Astrocyte of the spinal cord (primary cell): ENCODE measurements at regions not wholly inside any gene's neighbourhood (a gene's known extent, or its start where the extent isn't known, plus 50 kb on each side); places are given as distances from the start of the nearest gene placed in this dataset.
A peak's percentile ranks its signal among the peaks of the same experiment; 100 is the strongest.

Experiments
- DNase-seq: peaks from one replicate; pipeline ENCODE4 v3.0.0; 2011; ENCODE audit warnings: low read depth, low spot score
- H3K4me3 ChIP-seq: 2 replicates; pipeline ENCODE4 v1.5.1; 2011; ENCODE audit warnings: low read depth, mild to moderate bottlenecking, low read length, moderate library complexity
- in situ Hi-C: cut with HindIII; loops from 2 replicates; pipeline ENCODE4 v1.10.0; 2017; ENCODE audit warnings: low sequenced_read_pairs
- TF ChIP-seq, protein P1 (sequence below): IDR thresholded peaks from 2 replicates; pipeline ENCODE4 v1.5.1; 2012; ENCODE audit warnings: low read depth, mild to moderate bottlenecking, low read length, inconsistent platforms

DNA sequence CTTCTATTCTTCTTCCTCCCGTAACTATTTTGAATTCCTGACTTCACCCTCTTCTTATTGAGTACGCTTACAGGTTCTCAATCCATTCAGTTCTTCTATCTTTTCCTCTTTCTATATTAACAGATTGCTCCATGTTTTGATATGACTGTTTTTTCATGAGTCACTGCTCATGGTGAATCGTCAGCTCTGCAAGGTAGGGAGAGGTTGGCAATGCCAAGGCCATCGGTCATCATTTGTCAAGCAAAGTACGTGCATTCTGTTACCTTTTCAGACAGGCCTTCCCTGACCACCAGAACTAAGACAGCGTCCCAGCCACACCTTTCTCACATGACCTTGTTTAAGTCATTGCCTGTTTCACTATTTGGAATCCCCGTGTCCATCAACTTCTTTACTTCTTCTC, 1001.9 kb upstream of the SORCS1 start:
- DNase-seq = no peak
- TF ChIP-seq, protein P1, sequence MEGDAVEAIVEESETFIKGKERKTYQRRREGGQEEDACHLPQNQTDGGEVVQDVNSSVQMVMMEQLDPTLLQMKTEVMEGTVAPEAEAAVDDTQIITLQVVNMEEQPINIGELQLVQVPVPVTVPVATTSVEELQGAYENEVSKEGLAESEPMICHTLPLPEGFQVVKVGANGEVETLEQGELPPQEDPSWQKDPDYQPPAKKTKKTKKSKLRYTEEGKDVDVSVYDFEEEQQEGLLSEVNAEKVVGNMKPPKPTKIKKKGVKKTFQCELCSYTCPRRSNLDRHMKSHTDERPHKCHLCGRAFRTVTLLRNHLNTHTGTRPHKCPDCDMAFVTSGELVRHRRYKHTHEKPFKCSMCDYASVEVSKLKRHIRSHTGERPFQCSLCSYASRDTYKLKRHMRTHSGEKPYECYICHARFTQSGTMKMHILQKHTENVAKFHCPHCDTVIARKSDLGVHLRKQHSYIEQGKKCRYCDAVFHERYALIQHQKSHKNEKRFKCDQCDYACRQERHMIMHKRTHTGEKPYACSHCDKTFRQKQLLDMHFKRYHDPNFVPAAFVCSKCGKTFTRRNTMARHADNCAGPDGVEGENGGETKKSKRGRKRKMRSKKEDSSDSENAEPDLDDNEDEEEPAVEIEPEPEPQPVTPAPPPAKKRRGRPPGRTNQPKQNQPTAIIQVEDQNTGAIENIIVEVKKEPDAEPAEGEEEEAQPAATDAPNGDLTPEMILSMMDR = no peak
- H3K4me3 ChIP-seq = no peak overlapping the region
- in situ Hi-C loops = no loop called here

DNA sequence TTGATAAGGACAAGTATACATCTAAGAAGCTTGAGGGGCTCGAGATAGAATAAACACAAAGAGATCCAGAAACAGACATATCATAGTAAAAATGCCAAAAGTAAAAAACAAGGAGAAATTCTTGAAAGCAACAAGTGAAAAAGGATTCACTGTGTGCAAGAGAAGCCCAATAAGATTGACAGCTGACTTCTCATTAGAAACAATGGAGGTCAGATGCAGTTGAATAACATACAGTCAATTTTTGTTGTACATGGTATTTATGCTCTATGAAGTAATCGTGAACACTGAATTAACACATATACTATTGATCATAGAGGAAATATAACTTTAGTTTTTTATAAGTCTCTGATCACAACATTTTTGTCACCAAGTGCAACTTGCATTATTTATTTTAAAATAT, 982.8 kb upstream of the SORCS1 start:
- H3K4me3 ChIP-seq = no peak overlapping the region
- in situ Hi-C loops = no loop called here
- TF ChIP-seq, protein P1 = no peak
- DNase-seq = no peak

DNA sequence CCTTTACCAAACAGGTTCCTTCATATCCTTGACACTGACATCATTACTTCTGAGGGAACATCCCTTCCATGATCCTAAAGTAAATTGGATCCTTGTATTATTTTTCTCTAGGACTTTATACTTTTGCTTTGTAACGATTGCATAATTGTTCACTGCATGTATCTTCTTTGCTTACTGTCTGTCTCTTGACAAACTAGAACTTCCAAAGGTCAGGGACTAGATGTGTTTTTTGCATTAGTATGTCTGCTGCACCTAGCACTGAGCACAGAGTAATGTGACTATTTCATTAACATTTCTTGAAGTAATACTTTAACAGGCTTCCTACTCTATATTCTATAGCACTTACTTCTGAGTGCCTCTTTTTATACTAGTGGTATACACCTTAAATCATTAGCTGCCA, 976.6 kb upstream of the SORCS1 start:
- in situ Hi-C loops = no loop called here
- no peak for DNase-seq
- H3K4me3 ChIP-seq = no peak overlapping the region
- TF ChIP-seq, protein P1 = no peak

GRCh38 chr10:108132303-108132702, 967.8 kb upstream of the SORCS1 start:
- no peak for DNase-seq
- TF ChIP-seq, protein P1 = no peak
- in situ Hi-C loops = no loop called here
- no peak overlapping the region for H3K4me3 ChIP-seq

DNA sequence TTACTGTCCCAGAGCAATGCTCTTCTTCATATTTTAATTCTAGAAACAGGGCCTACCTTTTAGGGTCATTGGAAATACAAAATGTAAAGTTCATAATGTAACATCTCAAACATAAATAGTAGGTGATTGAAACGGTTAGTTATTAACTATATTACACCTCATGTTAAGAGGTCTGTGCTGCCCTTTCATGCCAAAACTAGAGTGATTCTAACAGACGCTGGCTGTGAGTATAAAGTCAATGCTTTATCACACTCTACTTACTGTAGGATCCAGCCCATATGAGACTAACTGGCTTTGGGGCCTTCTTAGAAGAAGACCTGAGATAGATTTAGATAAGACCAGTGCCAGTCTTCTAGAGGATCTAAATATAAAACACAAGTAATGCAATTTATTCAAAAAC, 966.1 kb upstream of the SORCS1 start:
- in situ Hi-C loops = no loop called here
- TF ChIP-seq, protein P1 = no peak

GRCh38 chr10:108112218-108112617, 947.7 kb upstream of the SORCS1 start:
- no peak overlapping the region for H3K4me3 ChIP-seq
- TF ChIP-seq, protein P1 = peak; percentile 13
- in situ Hi-C loops = no loop called here
- no peak for DNase-seq

More for the DNA sequence above, 966.1 kb upstream of the SORCS1 start:
- no peak for DNase-seq
- no peak overlapping the region for H3K4me3 ChIP-seq
